LoVo (cell line): ENCODE measurements at regions not wholly inside any gene's neighbourhood (a gene's known extent, or its start where the extent isn't known, plus 50 kb on each side); places are given as distances from the start of the nearest gene placed in this dataset.

ENCODE experiments used
- DNase-seq: peaks from one replicate; pipeline ENCODE4 v3.0.0-alpha.2; 2016; ENCODE audit warnings: low spot score

DNA sequence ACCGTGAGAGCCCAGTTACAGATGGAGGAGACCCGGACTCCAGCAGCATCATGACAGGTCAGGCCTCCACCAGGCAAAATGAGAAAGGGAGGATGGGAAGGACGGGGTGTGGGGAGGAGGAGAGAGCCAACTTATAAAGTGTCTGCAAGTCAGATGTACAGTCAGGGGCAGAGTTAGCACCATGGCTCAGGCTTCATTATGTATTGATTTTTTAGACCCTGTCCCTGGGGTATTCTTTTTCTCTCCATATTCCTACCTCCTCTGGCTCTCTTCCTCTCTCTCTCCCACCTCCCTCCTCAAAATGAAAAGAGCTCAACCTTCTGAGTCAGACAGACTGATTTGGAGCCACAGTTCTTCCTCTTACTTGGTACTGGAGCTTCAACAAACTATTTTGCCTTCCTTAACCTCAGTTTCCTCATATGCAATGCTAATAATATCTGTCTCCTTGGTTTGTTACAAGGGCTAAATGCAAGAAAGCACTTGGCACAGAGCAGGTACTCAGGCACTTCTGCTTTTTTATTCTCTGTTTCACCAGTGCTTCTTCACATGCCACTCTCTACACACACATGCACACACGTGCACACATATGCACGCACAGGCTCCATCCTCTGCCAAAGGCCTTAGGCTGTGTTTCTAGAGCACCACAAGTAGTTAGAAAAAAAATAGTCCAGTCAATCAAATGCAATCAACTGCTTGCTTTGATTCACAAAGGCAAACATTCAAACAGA is 92.3 kb upstream of the PKDCC start:
- DNase-seq: no peak

DNA sequence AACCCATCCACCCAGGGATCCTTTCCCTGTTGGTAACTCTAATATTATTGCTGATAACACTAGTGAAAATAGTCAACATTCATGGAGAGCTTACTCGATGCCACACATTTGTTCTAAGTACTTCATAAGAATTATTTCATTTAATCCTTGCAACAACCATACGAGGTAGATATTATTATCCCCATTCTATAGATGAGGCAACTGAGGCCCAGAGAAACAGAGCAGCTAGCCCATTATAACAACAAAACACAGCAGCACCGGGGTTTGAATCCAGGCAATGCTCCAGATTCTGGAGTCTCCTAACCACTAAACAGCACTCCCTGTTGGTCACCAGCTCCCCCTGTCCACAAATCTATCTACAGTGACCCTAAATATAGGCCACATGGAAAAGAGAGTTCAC is 90.4 kb upstream of the PKDCC start:
- DNase-seq: no peak

DNA sequence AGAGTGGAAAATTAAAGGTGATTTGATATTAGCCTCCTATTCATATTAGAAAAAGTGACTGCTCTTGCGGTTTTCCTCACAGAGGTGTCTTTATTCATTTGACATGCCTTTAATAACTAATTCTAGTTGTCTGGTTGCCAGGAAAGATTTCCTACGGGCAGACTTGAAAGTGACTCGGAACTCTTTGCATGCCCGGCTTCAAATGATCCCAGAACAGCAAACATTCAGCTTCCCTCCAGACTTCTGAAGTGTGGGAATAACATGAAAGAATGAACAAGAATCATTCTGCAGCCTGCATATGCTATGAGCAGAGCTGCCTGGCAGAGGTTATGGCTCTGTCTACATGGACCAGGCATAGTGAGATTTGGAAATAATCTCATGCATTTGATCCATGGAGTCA is 89.6 kb upstream of the PKDCC start:
- no peak for DNase-seq

DNA sequence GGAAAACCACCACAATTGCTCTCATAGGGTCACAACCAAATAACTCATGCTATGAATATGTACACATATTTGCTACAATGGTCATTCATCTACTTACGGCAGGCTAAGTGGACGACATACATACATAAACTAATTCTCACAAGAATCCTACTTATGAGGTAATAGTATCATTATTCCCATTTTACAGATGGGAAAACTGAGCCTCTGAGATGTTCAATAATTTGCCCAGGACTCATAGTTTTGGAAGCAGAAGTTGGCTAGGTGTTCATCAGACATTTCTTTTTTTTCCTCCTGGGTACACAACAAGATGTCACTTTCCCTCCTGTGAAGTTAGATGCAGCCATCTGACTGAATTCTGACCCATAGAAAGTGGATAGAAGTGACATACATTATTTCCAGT is 89.0 kb upstream of the PKDCC start:
- DNase-seq: no peak

DNA sequence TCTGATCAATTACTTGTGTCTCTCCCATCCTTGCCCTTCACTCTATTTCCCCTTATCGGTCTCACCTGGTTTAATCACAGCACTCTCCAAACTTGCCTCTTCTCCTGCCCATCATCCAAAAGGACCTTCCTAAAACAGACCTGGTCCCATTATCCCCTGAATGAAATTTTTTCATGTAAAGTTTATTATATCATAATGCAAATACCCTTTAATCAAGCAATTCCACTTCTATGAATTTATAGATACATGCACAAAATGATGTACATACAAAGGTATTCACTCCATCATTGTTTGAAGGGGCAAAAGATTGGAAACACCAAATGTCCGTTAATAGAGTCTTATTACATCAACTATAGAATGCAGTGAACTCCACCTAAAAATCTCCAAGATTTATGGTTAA is 88.1 kb upstream of the PKDCC start:
- no peak for DNase-seq

DNA sequence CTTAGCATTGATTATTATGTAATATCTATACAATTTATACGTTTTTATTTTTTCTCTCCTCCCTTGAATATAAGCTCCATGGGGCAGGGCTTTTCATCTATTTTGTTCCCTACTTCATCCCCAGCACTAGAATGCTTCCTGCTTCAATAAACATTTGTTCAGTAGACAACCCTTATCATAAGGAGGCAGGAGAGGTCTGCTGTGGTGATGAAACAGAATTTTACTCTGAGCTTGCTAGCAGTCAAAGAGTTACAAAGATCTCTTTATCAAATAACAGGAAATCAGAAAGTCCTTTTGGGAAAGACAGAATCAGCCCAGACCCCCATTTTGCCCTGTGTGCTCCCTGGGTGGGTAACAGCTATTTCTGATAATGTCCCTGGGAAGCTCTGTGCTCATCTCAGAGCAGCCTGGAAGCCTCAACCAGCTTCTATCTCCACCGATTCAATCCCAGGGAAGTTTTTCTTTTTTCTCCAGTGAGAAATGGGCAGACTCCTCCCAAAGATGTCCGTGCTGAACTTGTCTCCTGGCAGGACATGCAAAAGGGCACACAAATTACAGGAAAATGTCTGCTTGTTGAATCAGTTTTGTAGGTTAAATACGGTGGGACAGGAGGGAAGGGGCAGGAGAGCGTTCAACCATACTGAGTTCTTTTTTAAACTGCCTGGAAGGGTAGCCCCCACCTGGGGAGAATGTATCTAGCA is 84.7 kb upstream of the PKDCC start:
- no peak for DNase-seq

DNA sequence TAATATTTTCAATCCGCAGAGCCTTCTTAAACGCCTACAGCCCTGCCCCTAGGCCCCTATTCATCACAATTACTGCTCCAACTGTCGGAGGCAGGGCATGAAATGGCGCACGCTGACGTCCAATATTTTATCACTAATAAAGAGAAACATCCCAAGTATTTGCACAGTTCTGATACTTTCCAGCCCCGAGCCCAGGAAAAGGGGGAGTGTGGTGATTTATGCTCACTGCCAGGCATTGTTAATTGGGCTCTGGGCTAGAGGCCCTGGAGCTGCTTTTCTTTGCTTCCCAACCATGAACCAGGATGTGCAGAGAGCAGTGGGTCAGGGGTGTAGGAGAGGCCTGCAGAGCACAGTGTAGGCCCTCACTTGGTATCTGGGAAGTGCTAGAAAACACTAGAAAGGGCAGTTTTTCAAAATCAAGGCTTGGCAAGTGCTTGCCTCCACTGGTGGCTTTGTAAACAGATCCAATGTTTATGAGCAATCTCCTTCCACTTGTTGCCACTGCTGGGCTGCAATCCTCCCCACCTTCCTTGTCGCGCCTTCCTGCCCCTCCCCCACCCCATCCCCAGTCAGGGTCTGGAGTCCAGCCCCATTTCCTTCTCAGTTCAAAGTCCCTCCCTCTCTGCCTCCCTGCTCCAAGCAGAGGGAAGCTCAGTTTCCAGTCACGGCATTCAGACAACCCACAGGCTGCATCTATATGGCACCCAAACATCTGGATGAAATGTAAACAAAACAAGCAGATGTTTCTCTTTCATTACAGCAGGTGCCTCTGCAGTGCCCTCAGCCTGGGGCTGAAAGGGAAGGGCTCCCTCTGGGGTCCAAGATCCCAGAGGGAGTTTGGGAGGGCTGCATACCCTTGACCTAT is 83.9 kb upstream of the PKDCC start:
- DNase-seq: peak; percentile 44

DNA sequence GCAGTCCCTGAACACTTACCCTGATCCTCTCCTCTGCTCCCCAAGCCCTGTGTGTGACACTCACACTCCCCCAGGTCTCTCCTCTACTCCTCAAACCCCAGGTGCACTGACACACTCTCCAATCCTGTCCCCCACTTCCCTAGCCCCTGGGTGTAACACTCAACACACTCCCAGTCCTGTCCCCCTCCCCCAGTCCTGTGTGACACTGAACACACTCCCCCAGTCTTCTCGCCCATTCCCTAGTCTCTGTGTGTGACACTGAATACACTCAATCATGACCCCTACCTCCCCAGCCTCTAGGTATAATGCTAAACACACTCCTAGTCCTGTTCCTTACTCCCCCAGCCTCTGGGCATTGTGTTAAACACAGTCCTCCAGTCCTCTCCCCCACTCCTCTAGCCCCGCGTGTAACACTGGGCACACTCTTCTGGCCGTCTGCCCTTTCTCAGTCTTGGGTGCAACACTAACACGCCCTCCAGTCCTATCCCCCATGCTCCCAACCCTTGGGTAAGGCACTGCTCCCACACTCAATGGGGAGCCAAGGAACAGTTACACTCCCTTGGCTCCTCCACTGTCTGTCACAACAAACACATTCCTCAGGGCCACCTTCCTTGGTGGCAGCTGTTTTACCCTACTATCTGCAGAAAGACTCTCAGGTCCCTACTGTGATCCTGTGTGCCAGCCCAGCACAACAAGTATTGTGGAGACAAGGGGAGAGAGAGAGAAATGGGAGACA is 82.5 kb upstream of the PKDCC start:
- DNase-seq: no peak

DNA sequence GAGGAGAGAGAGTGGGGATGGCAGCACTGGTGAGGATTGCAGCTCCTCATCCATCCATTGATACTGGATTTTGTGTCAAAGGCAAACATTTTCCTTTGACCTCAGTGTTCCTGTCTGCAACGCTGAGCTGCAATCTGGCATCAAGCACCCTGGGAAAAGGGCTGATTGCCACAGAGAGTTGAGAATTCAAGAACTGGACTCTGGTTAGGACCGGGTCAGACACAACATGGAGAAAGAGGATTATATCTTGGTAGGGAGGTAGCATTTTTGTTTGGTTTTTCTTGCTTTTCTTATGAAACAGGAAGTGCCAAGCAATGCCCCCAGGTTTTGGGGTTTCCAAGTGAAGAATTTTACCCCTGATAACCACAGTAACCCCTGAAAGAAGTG is 81.9 kb upstream of the PKDCC start:
- DNase-seq: no peak

DNA sequence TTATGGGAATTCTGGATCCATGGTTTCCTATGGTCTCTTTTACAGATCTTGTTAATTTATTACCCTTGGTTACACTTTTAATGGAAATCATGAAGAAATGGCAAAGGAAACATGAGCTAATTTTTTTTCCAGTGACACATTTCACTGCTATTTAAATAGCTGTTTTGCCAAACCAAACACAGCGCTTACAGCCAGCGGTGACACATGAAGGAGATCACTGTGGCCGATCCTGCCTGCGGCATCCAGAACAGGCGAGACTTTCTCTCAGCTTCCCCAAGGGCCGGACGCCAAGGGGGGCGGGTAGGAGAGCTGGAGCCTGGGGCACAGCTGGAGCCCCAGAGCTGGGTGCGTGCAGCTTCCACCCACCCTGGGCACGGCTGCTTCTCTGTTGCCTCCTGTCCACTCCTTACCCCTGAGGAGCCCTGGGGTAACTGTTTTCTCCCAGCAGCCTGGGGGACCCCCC is 81.4 kb upstream of the PKDCC start:
- peak; percentile 38 for DNase-seq

DNA sequence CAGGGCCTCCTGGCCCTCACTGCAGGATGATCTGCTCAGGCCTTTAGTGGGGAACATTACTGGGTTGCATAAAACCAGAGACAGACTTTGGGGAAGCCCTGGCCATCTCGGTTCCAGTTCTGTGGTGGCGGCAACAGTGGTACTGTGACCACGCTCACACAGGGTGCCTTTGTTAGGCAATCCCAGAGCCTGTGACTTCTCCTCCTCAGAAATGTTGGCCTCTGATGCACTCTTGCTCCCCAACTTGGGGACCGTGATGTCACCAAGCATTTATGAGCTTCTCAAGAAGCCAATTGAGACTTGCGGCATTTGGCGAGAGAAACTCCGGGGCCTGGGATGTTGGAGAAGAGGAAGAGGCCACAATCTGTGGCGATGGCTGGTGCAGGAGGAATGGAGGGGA is 80.9 kb upstream of the PKDCC start:
- no peak for DNase-seq

DNA sequence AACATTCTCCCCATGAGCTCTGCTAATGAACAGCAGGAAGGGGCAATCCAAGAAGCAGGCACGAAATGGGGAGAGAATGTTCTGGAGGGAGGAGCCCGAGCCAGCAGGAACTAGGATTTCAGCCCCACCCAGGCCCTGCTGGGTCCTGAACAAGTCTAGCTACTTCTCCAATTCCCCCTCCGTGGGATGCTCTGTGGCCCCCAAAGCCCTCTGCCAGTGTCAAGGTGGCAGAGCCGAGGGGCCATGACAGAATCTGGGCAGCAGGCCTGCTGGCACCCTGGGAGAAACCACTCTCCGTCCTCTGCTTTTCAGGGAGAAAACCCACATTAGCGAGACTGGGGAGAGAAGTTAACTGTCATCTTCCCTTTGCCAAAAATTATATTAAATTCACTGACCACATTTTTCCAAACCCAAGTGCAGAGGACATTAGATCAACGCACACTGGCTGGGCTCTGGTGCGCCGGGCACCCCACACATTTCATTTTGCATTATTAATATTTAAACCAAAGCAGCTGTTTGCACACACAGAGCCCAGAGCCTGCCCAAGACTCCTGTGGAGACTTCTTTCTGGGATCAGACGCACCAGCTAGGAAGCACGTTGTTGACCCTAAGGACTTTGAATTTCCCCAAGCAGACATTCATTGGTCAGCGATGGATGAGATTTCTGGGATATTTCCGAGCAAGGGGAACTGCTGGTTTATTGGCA is 80.2 kb upstream of the PKDCC start:
- no peak for DNase-seq

DNA sequence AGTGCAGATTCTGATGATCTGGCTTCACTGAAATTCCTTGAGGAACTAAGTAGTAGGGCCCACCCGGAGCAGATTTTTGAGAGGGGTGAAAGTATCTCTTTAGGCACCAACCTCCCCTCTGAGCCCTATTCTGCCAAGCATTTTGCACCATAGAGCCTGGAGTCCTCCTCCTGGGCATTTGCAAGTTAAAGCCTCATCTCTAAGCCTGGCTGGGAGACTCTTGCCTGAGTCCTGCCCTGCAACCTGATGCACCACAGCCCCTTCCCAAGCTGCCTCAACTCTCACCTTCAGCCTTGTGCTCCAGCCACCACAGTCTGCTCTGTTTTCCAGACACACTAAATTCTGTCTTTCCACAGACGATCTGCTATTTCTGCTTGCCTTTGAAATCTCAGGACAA is 79.6 kb upstream of the PKDCC start:
- no peak for DNase-seq

DNA sequence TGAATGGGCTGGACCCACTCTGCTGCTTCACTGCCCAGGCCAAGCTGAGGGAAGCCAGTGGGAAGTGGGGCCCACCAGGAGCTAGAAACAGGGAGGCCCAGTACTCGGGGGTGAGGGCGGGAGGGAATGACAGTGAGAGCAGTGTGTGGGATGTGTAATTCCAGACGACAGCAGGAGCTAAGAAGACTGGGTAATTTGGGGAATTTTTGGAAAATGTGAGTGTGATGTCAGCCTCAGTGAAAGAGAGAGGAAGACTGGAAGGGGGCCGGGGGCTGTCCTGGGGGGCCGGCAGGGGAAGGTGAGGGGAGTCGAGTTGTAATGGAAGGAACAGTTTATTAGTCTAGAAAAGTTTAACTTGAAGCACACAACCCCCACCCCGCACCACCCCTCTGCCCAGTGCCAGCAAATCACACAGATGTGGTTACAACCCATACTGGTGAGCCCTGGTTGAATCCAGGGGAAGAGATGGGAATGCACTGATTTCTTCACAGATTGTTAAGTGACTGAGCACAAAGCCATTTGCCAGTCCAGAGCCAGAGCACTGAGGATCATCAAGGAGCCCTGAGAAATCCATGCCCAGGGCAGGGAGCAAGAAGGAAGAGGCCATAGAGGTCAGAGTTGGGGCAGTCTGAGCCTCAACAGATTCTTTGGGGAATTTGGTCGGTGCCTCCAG is 76.7 kb upstream of the PKDCC start:
- no peak for DNase-seq

DNA sequence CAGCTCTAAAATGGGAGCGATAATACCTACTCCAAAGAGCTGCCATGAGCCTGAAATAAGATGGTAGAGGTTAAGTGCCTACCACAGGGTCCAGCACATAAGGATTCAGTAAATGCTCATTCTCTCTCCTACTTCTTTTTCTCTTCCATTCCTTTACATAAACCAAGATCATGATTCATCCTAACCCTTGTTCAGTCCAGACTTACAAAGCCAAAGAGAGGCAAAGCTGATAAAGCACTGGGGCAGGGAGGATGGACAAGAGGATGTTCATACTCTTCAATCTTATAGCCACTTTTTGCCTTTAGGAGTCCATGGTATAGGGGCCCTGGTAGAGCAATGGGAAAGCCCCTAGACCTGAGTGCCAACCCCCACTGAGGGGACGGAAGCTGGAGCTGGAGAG is 75.6 kb upstream of the PKDCC start:
- no peak for DNase-seq

DNA sequence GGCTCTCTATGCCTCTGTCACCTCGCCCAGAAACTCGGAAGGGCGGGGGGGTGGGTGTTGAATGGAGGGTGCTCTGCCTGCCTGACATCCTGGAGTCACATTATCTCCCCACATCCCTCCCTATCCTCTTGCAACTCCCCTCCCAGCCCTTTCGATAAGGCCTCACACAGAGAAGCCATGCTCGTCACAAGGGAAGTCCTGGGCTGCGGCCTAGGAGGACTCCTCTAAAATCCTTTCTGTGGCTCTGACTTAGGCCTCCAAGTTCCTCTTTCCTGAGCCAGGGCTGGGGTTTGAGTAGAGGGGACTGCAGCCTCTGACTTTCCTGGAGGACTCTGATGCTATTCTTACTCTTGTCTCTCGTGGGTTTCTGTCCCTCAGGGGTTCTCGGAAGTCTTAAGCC is 75.0 kb upstream of the PKDCC start:
- DNase-seq: no peak

DNA sequence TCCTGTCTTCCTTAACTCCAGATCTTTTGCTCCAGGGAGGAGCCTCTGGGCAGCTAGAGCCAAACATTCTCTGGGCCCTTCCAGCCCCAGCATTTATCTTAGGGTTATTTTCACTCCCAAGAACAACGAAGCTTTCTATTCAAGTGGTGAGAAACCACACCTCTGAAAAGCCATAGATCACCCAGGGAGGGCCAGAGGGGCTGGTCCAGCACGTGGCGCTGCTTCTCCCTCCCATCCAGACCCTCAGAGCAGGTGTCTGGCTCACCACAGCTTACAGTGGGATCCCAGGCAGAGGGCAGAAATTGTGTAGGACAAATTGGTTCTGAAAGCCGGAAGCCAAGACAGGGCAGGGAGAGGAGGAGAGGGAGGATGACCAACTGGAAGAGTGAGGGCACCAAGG is 74.0 kb upstream of the PKDCC start:
- no peak for DNase-seq

DNA sequence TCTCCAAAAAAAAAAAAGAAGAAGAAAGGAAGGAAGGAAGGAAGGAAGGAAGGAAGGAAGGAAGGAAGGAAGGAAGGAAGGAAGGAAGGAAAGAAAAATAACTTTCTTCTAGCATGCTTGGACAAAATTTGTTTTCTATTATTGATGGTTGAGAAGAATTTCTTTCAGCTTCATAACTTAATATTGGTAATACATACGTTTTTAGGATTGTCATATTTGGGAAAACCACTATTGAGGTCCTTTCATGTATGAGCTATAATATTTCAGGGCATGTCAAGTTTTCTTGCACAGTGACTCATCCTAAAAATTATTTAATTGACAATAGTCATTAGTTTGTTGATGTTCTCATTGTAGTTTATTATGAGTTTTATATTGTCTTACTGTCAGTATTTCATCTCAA is 66.4 kb upstream of the PKDCC start:
- DNase-seq: no peak

DNA sequence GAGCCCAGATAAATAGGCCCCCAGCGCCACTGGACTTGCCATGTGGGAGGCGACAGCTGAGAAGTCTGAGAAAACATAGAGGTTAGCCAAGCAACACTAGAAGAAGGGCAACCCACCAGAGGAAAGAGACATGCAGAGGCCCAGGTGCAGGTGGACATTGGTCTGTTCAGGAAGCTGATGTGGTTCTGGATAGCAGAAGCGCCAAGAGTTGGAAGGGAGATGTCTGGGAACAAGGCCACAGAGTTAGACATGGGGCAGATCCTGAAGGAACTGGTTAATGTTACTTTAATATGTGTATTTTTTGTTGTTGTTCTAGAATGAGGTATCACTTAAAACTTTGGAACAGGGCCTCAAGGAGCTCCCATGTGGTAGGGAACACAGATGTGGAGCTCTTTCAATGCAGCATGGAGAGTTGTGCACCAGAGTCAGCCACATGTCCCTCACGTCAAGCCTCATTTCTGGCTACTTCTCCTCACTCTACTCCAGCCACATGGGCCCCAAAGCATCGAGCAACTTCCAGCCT is 62.2 kb upstream of the PKDCC start:
- no peak for DNase-seq

DNA sequence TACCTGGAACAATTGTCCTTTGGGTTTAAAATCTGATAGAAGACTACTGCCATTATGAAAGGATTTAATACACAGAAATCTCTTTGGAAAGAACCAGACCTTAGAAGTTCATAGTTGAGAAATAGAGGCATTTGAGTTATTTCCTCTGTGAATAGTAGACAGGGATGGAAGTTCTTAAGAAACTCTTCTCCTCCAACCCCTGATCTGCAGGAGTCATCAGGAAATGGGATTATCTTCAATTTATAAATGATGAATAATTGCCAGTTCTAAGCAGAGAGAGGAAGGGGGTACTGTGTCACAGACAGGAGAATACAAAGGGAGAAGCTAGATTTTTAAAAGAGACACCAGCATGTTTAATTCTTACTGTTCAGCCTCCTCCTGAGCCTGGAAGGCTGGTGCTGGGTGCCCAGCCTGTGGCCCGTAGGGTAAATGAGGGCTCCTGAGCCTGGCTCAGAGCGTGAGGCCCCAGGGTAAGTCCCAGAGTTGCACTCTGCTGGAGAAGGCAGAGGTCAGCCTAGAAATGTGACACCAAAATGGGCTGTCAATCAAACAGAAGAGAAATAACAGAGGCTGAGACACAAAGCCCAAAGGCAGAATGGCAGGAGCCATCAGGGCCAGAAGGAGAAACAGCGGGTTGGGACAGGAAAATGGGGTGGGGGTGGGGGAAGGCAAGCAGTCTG is 58.2 kb upstream of the PKDCC start:
- no peak for DNase-seq
